Lung (tissue), 11 donors: ENCODE measurements at regions not wholly inside any gene's neighbourhood (a gene's known extent, or its start where the extent isn't known, plus 50 kb on each side); places are given as distances from the start of the nearest gene placed in this dataset.

Source experiments
- ATAC-seq: fragments of 200-7000 bp; cut with Tn5 transposase; one replicate; pipeline ENCODE4 v1.9.1; 2020; ENCODE audit warnings: moderate number of reproducible peaks; ENCODE audit not compliant: insufficient read depth, low FRiP score
- DNase-seq, 3 donors: peaks; one replicate each; pipeline ENCODE4 v3.0.0-alpha.2; 2013 to 2017
- H3K27ac ChIP-seq, 2 donors: one replicate each; pipeline ENCODE4 v1.5.1; 2013; ENCODE audit warnings: mild to moderate bottlenecking in 2 of 2, moderate library complexity in 2 of 2, control low read depth in 1 of 2, inconsistent platforms in 1 of 2, low read depth in 1 of 2, low read length in 1 of 2
- H3K27me3 ChIP-seq, 3 donors: one replicate each; pipeline ENCODE4 v1.5.1; 2013; ENCODE audit warnings: low read length in 2 of 3; ENCODE audit not compliant: control insufficient read depth in 3 of 3, insufficient read depth in 3 of 3
- H3K36me3 ChIP-seq, 4 donors: one replicate each; pipeline ENCODE4 v1.5.1; 2013; ENCODE audit warnings: low read length in 4 of 4, mild to moderate bottlenecking in 1 of 4, moderate library complexity in 1 of 4; ENCODE audit not compliant: control insufficient read depth in 4 of 4, insufficient read depth in 4 of 4
- H3K4me1 ChIP-seq, 5 donors: one replicate each; pipeline ENCODE4 v1.5.1; 2013; ENCODE audit warnings: low read length in 5 of 5, mild to moderate bottlenecking in 2 of 5, moderate library complexity in 1 of 5; ENCODE audit not compliant: control insufficient read depth in 5 of 5, insufficient read depth in 5 of 5
- H3K4me3 ChIP-seq: one replicate; pipeline ENCODE4 v1.5.1; 2013; ENCODE audit warnings: mild to moderate bottlenecking, control low read depth, moderate library complexity
- H3K9ac ChIP-seq, 2 donors: one replicate each; pipeline ENCODE4 v1.5.1; 2013; ENCODE audit warnings: low read length in 2 of 2, control low read depth in 1 of 2; ENCODE audit not compliant: insufficient read depth in 1 of 2
- H3K9me3 ChIP-seq, 4 donors: one replicate each; pipeline ENCODE4 v1.5.1; 2013; ENCODE audit warnings: low read length in 3 of 4, mild to moderate bottlenecking in 1 of 4, moderate library complexity in 1 of 4; ENCODE audit not compliant: control insufficient read depth in 4 of 4, insufficient read depth in 3 of 4
- WGBS, 2 donors: extraction: QIAGEN DNeasy Blood & Tissue Kit; methylation state at CpG; one replicate each; pipeline ENCODE4 v1.1.7; 2013; 5-methylcytosine and 5-hydroxymethylcytosine counted together
- TF ChIP-seq, protein P1 (sequence below): IDR thresholded peaks from 2 replicates; pipeline ENCODE4 v1.5.1; 2012; ENCODE audit warnings: mild to moderate bottlenecking; ENCODE audit errors: control extremely low read depth, extremely low read depth
- donor health status: control.
- donor health status: control.
- donor health status: Bipolar disorder and iron deficiency.
- donor health status: healthy.
- donor health status: DM: yes; HTN: yes; CAD: no.

- WGBS, 2 donors, result 88 to 89% methylated on average over 5 of the region's 5 CpGs
- no peak for DNase-seq
- Histone ChIP-seq H3K27ac (no peak overlapping the region), H3K4me3 (no peak overlapping the region), H3K9me3 (peaks cover 0 to 7% (median 0%) of the 10 kb centered on the region in 4 donors), H3K27me3 (no peaks in the 10 kb centered on the region), H3K4me1 (no peaks in the 10 kb centered on the region), H3K9ac (no peak overlapping the region), H3K36me3 (no peaks in the 10 kb centered on the region)
- TF ChIP-seq, protein P1, sequence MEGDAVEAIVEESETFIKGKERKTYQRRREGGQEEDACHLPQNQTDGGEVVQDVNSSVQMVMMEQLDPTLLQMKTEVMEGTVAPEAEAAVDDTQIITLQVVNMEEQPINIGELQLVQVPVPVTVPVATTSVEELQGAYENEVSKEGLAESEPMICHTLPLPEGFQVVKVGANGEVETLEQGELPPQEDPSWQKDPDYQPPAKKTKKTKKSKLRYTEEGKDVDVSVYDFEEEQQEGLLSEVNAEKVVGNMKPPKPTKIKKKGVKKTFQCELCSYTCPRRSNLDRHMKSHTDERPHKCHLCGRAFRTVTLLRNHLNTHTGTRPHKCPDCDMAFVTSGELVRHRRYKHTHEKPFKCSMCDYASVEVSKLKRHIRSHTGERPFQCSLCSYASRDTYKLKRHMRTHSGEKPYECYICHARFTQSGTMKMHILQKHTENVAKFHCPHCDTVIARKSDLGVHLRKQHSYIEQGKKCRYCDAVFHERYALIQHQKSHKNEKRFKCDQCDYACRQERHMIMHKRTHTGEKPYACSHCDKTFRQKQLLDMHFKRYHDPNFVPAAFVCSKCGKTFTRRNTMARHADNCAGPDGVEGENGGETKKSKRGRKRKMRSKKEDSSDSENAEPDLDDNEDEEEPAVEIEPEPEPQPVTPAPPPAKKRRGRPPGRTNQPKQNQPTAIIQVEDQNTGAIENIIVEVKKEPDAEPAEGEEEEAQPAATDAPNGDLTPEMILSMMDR, result no peak
- ATAC-seq, result no peak
Observed at GRCh38 chr2:5897249-5897648, 205.1 kb downstream of the SOX11 start.

GRCh38 chr2:5898667-5899066 is 206.5 kb downstream of the SOX11 start:
- ATAC-seq (no peak), DNase-seq (no peak)
- no peak overlapping the region for H3K9ac ChIP-seq
- no peak overlapping the region for H3K27ac ChIP-seq
- H3K27me3 ChIP-seq, result no peaks in the 10 kb centered on the region
- H3K4me3 ChIP-seq, result no peak overlapping the region
- TF ChIP-seq, protein P1, result no peak
- H3K4me1 ChIP-seq, result no peaks in the 10 kb centered on the region
- WGBS, 2 donors, result 86 to 89% methylated on average over 3 of the region's 3 CpGs
- H3K9me3 ChIP-seq, result peaks cover 0 to 7% (median 0%) of the 10 kb centered on the region in 4 donors
- H3K36me3 ChIP-seq, result no peaks in the 10 kb centered on the region

- H3K9me3 ChIP-seq, result no peaks in the 10 kb centered on the region
- no peaks in the 10 kb centered on the region for H3K36me3 ChIP-seq
- DNase-seq (no peak), ATAC-seq (no peak)
- WGBS, 2 donors, result 78 to 79% methylated on average over 2 of the region's 2 CpGs
- no peaks in the 10 kb centered on the region for H3K27me3 ChIP-seq
- peaks cover 0 to 3% (median 0%) of the 10 kb centered on the region in 5 donors for H3K4me1 ChIP-seq
- no peak overlapping the region for H3K9ac ChIP-seq
- TF ChIP-seq, protein P1, result no peak
- H3K4me3 ChIP-seq, result no peak overlapping the region
- H3K27ac ChIP-seq, result no peak overlapping the region
Observed at GRCh38 chr2:5905661-5906060, 213.5 kb downstream of the SOX11 start.

DNA sequence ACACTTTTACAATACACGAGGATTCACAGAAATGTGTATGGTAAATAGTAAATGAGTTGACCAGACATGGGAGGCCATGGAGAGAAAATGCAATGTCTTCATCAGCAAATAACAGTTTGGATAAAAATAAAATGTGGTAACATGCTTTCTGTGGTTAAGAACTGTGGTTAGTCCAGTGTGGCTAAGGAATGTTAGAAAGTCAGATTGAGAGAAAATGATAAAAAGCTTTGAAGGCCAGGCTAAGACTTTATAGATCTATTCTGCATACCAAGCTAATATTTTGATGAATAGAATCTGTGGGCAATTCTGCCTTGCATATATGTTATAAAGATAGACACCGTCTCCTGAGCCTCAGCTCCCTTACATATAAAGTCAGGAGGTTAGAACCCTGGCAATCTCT is 215.9 kb downstream of the SOX11 start:
- Histone ChIP-seq H3K4me3 (no peak overlapping the region), H3K4me1 (peaks cover 0 to 13% (median 6%) of the 10 kb centered on the region in 5 donors), H3K27ac (no peak overlapping the region), H3K36me3 (no peaks in the 10 kb centered on the region), H3K9me3 (no peaks in the 10 kb centered on the region), H3K27me3 (no peaks in the 10 kb centered on the region), H3K9ac (no peak overlapping the region)
- ATAC-seq, result no peak
- no peak for DNase-seq
- TF ChIP-seq, protein P1, result no peak
- 87 to 96% methylated on average over 2 of the region's 2 CpGs for WGBS, 2 donors
